ENCODE measurements at regions not wholly inside any gene's neighbourhood (a gene's known extent, or its start where the extent isn't known, plus 50 kb on each side); places are given as distances from the start of the nearest gene placed in this dataset.

- TF ChIP-seq CTCF (IDR thresholded peaks at IDR 0.05), result no peak
These were observed 183.6 kb downstream of the GADD45G start for GRCh38 chr9:89788434-89788833.

- no peak for TF ChIP-seq CTCF (IDR thresholded peaks at IDR 0.05)
These were observed 185.2 kb downstream of the GADD45G start for GRCh38 chr9:89789922-89790510.

GRCh38 chr9:89790542-89791109 is 185.8 kb downstream of the GADD45G start:
- no peak for TF ChIP-seq CTCF (IDR thresholded peaks at IDR 0.05)

DNA sequence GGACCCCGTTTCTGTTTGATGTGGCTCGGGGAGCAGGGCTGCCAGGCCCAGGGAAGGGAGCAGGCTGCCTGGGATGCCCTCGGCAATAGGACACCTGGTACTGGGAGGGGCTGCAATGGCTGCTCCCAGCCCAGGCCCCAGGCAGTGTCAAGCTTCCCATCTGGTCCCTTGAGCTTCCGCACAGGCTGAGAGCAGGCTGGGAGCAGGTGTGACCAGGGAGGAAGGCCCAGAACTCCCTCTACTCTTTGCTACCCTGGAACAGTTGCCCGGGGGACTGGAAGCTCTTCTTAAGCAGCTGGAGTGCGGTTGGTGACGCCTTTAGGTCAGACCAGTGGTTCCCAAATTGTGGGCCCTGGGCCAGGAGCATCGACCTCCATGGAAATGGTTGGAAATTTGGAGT is 186.9 kb downstream of the GADD45G start:
- no peak for TF ChIP-seq CTCF (IDR thresholded peaks at IDR 0.05)

DNA sequence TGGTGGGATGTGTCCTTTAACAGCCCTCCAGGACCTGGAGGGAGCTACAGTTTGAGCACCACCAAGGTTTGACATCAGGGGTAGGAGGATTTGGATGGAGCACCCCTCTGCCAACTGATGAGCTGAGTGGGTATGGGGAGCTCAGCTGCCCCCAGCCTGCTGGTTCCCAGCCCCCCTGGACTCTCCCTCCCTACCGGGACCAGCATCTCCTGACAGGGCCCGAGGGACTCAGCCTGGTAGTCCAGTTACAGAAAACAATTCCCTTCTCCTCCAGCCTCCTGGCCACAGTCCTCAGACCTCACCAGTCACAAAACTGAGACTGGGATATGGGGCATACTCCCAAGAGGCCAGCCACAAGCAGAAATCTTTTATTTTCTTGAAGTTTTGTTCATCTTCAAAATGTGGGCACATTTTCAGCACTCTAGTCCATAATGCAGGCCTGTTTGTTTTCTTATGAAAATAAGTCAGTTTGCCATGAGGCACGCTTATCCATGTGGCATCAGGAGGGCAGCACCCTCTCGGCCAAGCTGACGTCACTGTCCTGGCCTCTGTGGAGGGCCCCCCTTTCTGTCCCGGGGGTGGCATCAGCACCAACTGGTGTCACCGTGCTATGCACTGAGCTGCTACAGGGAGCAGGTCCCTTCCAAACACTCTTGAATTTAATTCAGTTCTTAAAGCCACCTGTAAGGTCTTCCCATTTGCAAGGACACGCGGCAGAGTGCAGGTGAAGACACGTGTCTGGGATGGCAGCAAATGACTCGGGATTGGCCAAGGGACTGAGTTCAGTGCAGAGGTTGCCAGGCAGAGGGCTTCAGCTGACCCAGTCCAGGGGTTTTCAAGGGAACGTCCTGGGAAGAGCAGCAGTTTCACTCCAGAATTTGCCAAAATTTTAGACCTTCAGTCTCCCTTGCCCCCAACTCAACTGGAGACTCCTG is 187.6 kb downstream of the GADD45G start:
- TF ChIP-seq CTCF (IDR thresholded peaks at IDR 0.05), result no peak

- TF ChIP-seq CTCF (IDR thresholded peaks at IDR 0.05), result no peak
These were observed 188.3 kb downstream of the GADD45G start for GRCh38 chr9:89793124-89793495.

- TF ChIP-seq CTCF (IDR thresholded peaks at IDR 0.05), result no peak
These were observed 188.7 kb downstream of the GADD45G start for GRCh38 chr9:89793551-89793950.
